ENCODE measurements at regions not wholly inside any gene's neighbourhood (a gene's known extent, or its start where the extent isn't known, plus 50 kb on each side); places are given as distances from the start of the nearest gene placed in this dataset.
"Not testable (repeated sequence)": the region's sequence is repeated elsewhere in the genome, so short reads cannot be mapped to it uniquely, and the experiment has no call there.

GRCh38 chr3:165981318-165981717 lies 144.1 kb upstream of the BCHE start:
- no peak overlapping the region for H3K4me3 ChIP-seq
- no peak overlapping the region for H3K27ac ChIP-seq
- intact Hi-C loops (cut with DNase I): no loop called here
- DNase-seq (no peak), ATAC-seq (no peak)
- H3K27me3 ChIP-seq: no peaks in the 10 kb centered on the region
- WGBS, 2 donors: 67 to 81% methylated on average over 1 of the region's 1 CpG
- no peaks in the 10 kb centered on the region for H3K9me3 ChIP-seq
- no peaks in the 10 kb centered on the region for H3K4me1 ChIP-seq
- H3K36me3 ChIP-seq (replicated peaks in 1 of 2; ENCODE audit: insufficient read depth in 1 of 2, low read depth in 2 of 2): no peaks in the 10 kb centered on the region
- TF ChIP-seq, protein P1, sequence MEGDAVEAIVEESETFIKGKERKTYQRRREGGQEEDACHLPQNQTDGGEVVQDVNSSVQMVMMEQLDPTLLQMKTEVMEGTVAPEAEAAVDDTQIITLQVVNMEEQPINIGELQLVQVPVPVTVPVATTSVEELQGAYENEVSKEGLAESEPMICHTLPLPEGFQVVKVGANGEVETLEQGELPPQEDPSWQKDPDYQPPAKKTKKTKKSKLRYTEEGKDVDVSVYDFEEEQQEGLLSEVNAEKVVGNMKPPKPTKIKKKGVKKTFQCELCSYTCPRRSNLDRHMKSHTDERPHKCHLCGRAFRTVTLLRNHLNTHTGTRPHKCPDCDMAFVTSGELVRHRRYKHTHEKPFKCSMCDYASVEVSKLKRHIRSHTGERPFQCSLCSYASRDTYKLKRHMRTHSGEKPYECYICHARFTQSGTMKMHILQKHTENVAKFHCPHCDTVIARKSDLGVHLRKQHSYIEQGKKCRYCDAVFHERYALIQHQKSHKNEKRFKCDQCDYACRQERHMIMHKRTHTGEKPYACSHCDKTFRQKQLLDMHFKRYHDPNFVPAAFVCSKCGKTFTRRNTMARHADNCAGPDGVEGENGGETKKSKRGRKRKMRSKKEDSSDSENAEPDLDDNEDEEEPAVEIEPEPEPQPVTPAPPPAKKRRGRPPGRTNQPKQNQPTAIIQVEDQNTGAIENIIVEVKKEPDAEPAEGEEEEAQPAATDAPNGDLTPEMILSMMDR (IDR thresholded peaks at IDR 0.05): no peak
- TF ChIP-seq POLR2A (IDR thresholded peaks at IDR 0.05): no peak

- H3K4me3 ChIP-seq; ATAC-seq; H3K4me1 ChIP-seq; intact Hi-C loops (cut with DNase I); H3K27me3 ChIP-seq; H3K36me3 ChIP-seq (replicated peaks in 1 of 2; ENCODE audit: insufficient read depth in 1 of 2, low read depth in 2 of 2); H3K27ac ChIP-seq; H3K9me3 ChIP-seq; DNase-seq: not testable (repeated sequence)
- WGBS, 2 donors: 43 to 49% methylated on average over 3 of the region's 3 CpGs
Measured at GRCh38 chr3:165960825-165961224, 123.6 kb upstream of the BCHE start.

DNA sequence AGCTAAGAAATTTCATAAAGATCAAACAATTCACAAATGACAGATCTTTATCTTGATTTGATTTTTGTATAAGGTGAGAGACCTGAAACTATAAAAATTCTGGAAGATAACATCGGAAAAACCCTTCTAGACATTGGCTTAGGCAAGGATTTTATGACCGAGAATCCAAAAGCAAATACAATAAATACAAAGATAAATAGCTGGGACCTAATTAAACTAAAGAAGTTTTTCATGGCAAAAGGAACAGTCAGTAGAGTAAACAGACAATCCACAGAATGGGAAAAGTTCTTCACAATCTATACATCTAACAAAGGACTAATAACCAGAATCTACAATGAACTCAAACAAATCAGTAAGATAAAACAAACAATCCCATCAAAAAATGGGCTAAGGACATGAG lies 116.9 kb upstream of the BCHE start:
- TF ChIP-seq, protein P1 (IDR thresholded peaks at IDR 0.05): no peak
- no peak for TF ChIP-seq POLR2A (IDR thresholded peaks at IDR 0.05)
- no peak for DNase-seq
- no peaks in the 10 kb centered on the region for H3K4me1 ChIP-seq
- H3K4me3 ChIP-seq: no peak overlapping the region
- no peaks in the 10 kb centered on the region for H3K27me3 ChIP-seq
- WGBS, 2 donors: 74 to 83% methylated on average over 2 of the region's 2 CpGs
- no peaks in the 10 kb centered on the region for H3K9me3 ChIP-seq
- ATAC-seq: no peak
- intact Hi-C loops (cut with DNase I): no loop called here
- no peak overlapping the region for H3K27ac ChIP-seq
- no peaks in the 10 kb centered on the region for H3K36me3 ChIP-seq (replicated peaks in 1 of 2; ENCODE audit: insufficient read depth in 1 of 2, low read depth in 2 of 2)

DNA sequence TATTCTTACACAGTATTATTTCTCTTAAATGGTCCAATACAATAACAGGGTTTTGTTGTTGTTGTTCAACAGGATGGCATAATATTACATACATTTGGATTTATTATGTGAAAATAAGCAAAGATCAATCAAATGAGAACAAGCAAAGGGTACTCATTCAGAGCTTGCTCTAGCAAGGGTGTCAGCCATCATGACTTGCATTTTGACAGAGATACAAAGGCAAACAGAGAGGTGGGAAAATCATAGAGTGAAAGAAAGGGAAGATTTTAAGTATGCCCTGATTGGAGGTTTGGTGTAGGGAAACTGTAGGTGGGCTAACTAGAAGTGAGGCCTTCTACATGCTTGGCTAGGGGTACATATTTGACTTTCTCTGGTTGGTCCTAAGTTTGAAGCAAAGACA lies 109.1 kb upstream of the BCHE start:
- TF ChIP-seq, protein P1 (IDR thresholded peaks at IDR 0.05): no peak
- no peak for TF ChIP-seq POLR2A (IDR thresholded peaks at IDR 0.05)
- no peak overlapping the region for H3K4me3 ChIP-seq

GRCh38 chr3:165938986-165939540 lies 101.8 kb upstream of the BCHE start:
- ATAC-seq (no peak), DNase-seq (no peak)
- H3K9me3 ChIP-seq: no peaks in the 10 kb centered on the region
- no peaks in the 10 kb centered on the region for H3K27me3 ChIP-seq
- no peaks in the 10 kb centered on the region for H3K4me1 ChIP-seq
- H3K27ac ChIP-seq: no peak overlapping the region
- intact Hi-C loops (cut with DNase I): no loop called here
- TF ChIP-seq, protein P1 (IDR thresholded peaks at IDR 0.05): no peak
- TF ChIP-seq POLR2A (IDR thresholded peaks at IDR 0.05): no peak
- H3K4me3 ChIP-seq: no peak overlapping the region
- 91 to 96% methylated on average over 1 of the region's 1 CpG for WGBS, 2 donors
- H3K36me3 ChIP-seq (replicated peaks in 1 of 2; ENCODE audit: insufficient read depth in 1 of 2, low read depth in 2 of 2): no peaks in the 10 kb centered on the region

More for the DNA sequence above, 109.1 kb upstream of the BCHE start:
- H3K27me3 ChIP-seq: no peaks in the 10 kb centered on the region
- ATAC-seq (no peak), DNase-seq (no peak)
- no peaks in the 10 kb centered on the region for H3K9me3 ChIP-seq
- H3K4me1 ChIP-seq: no peaks in the 10 kb centered on the region
- intact Hi-C loops (cut with DNase I): no loop called here
- H3K36me3 ChIP-seq (replicated peaks in 1 of 2; ENCODE audit: insufficient read depth in 1 of 2, low read depth in 2 of 2): no peaks in the 10 kb centered on the region
- no peak overlapping the region for H3K27ac ChIP-seq

DNA sequence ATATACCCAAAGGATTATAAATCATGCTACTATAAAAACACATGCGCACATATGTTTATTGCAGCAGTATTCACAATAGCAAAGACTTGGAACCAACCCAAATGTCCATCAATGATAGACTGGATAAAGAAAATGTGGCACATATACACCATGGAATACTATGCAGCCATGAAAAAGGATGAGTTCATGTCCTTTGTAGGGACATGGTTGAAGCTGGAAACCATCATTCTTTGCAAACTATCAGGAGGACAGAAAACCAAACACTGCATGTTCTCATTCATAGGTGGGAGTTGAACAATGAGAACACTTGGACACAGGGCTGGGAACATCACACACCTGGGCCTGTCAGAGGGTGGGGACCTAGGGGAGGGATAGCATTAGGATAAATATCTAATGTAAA lies 98.9 kb upstream of the BCHE start:
- H3K4me1 ChIP-seq; intact Hi-C loops (cut with DNase I); ATAC-seq; H3K4me3 ChIP-seq; H3K27me3 ChIP-seq; DNase-seq; H3K9me3 ChIP-seq; H3K27ac ChIP-seq; H3K36me3 ChIP-seq (replicated peaks in 1 of 2; ENCODE audit: insufficient read depth in 1 of 2, low read depth in 2 of 2): not testable (repeated sequence)
- 96 to 100% methylated on average over 1 of the region's 1 CpG for WGBS, 2 donors

DNA sequence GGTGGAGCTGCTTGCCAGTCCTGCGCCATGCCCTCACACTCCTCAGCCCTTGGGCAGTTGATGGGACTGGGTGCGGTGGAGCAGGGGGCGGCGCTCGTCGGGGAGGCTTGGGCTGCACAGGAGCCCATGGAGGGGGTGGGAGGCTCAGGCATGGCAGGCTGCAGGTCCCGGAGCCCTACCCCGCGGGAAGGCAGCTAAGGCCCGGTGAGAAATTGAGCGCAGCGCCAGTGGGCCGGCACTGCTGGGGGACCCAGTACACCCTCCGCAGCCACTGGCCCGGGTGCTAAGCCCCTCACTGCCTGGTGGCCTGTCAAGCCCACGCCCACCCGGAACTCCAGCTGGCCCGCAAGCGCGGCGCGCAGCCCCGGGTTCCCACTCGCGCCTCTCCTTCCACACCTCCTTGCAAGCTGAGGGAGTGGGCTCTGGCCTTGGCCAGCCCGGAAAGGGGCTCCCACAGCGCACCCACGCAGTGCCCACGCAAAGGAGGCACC lies 87.1 kb upstream of the BCHE start:
- H3K4me1 ChIP-seq; H3K27ac ChIP-seq; H3K9me3 ChIP-seq; DNase-seq; H3K4me3 ChIP-seq; intact Hi-C loops (cut with DNase I); H3K36me3 ChIP-seq (replicated peaks in 1 of 2; ENCODE audit: insufficient read depth in 1 of 2, low read depth in 2 of 2); ATAC-seq; H3K27me3 ChIP-seq: not testable (repeated sequence)
- 90 to 97% methylated on average over 11 to 25 of the region's 29 CpGs for WGBS, 2 donors

Data from body of pancreas (tissue), 4 donors.